GM10248 (cell line): ENCODE measurements at regions not wholly inside any gene's neighbourhood (a gene's known extent, or its start where the extent isn't known, plus 50 kb on each side); places are given as distances from the start of the nearest gene placed in this dataset.

ENCODE experiments used
- CTCF ChIA-PET: fragments of 300-600 bp; sonication (Branson Sonifier 250); formaldehyde crosslinking; extraction: SDS; loops from one replicate; lab custom pipeline; 2021; ENCODE audit warnings: antibody characterized with exemption; lab: Yijun Ruan, JAX
- POLR2A ChIA-PET: fragments of 350-650 bp; sonication (Branson Sonifier 250); formaldehyde crosslinking; extraction: SDS; loops from one replicate; lab custom pipeline; 2020; ENCODE audit warnings: antibody characterized with exemption; lab: Yijun Ruan, JAX
- DNase-seq: peaks from one replicate; pipeline ENCODE4 v3.0.0; 2012; ENCODE audit errors: extremely low spot score
- CTCF ChIP-seq: IDR thresholded peaks from 2 replicates; pipeline ENCODE4 v1.5.1; 2012; ENCODE audit warnings: mild to moderate bottlenecking, low read depth; ENCODE audit errors: extremely low read depth, missing control alignments, control extremely low read depth

GRCh38 chr1:69497441-69498221, 70.1 kb upstream of the LRRC7 start:
- no peak for TF ChIP-seq CTCF
- DNase-seq = no peak
- CTCF ChIA-PET = no interaction called here
- POLR2A ChIA-PET = no interaction called here

- no peak for TF ChIP-seq CTCF
- POLR2A ChIA-PET = no interaction called here
- no peak for DNase-seq
- CTCF ChIA-PET = interaction anchor here (1.1 to 1.4 kb wide), 2 partner anchors 9 to 11 kb away, joined by 3 to 4 read pairs; no protein-coding TSS in a partner anchor
These were observed 69.0 kb upstream of the LRRC7 start for GRCh38 chr1:69498711-69499110.

- no peak for TF ChIP-seq CTCF
- CTCF ChIA-PET = interaction anchor here (1.0 to 1.4 kb wide), 3 partner anchors 9 to 14 kb away, joined by 3 to 4 read pairs (median 4); no protein-coding TSS in a partner anchor
- POLR2A ChIA-PET = interaction anchor here (0.7 kb wide), 1 partner anchor 28 kb away, joined by 3 read pairs; no protein-coding TSS in a partner anchor
- no peak for DNase-seq
These were observed 68.4 kb upstream of the LRRC7 start for GRCh38 chr1:69499203-69499803.

GRCh38 chr1:69502991-69503390, 64.7 kb upstream of the LRRC7 start:
- CTCF ChIA-PET = no interaction called here
- POLR2A ChIA-PET = no interaction called here
- TF ChIP-seq CTCF = no peak
- DNase-seq = no peak

GRCh38 chr1:69504730-69505252, 62.9 kb upstream of the LRRC7 start:
- no peak for DNase-seq
- no peak for TF ChIP-seq CTCF
- CTCF ChIA-PET = no interaction called here
- POLR2A ChIA-PET = no interaction called here

- ChIA-PET POLR2A (no interaction called here), CTCF (no interaction called here)
- TF ChIP-seq CTCF = no peak
- DNase-seq = no peak
These were observed 61.4 kb upstream of the LRRC7 start for GRCh38 chr1:69506311-69506710.
